IgD-negative memory B cell (primary cell): ENCODE measurements at regions not wholly inside any gene's neighbourhood (a gene's known extent, or its start where the extent isn't known, plus 50 kb on each side); places are given as distances from the start of the nearest gene placed in this dataset.

Source experiments
- H3K27ac Mint-ChIP-seq, 3 donors: one replicate each; pipeline ENCODE4 v1.8.0; 2020 to 2022; ENCODE audit warnings: mild to moderate bottlenecking in 3 of 3, mixed read lengths in 3 of 3, moderate library complexity in 1 of 3
- H3K27me3 Mint-ChIP-seq: one replicate; pipeline ENCODE4 v1.8.0; 2021; ENCODE audit warnings: mixed read lengths
- H3K36me3 Mint-ChIP-seq: one replicate; pipeline ENCODE4 v1.8.0; 2020; ENCODE audit warnings: mild to moderate bottlenecking, mixed read lengths
- H3K4me1 Mint-ChIP-seq, 3 donors: one replicate each; pipeline ENCODE4 v1.8.0; 2020 to 2022; ENCODE audit warnings: mixed read lengths in 3 of 3, mild to moderate bottlenecking in 1 of 3
- H3K4me3 Mint-ChIP-seq, 4 donors: one replicate each; pipeline ENCODE4 v1.8.0; 2020 to 2022; ENCODE audit warnings: mild to moderate bottlenecking in 4 of 4, mixed read lengths in 4 of 4, moderate library complexity in 3 of 4
- H3K9me3 Mint-ChIP-seq, 3 donors: one replicate each; pipeline ENCODE4 v1.8.0; 2020 to 2021; ENCODE audit warnings: mixed read lengths in 3 of 3, mild to moderate bottlenecking in 1 of 3

GRCh38 chr18:78772360-78773302 lies 207.0 kb upstream of the SALL3 start:
- peaks cover 0 to 2% (median 0%) of the 10 kb centered on the region in 3 donors for H3K4me1 Mint-ChIP-seq
- no peak overlapping the region for H3K27ac Mint-ChIP-seq
- no peaks in the 10 kb centered on the region for H3K36me3 Mint-ChIP-seq
- H3K27me3 Mint-ChIP-seq, result peaks cover 3% of the 10 kb centered on the region
- H3K4me3 Mint-ChIP-seq, result no peak overlapping the region
- peaks cover 0 to 2% (median 0%) of the 10 kb centered on the region in 3 donors for H3K9me3 Mint-ChIP-seq

DNA sequence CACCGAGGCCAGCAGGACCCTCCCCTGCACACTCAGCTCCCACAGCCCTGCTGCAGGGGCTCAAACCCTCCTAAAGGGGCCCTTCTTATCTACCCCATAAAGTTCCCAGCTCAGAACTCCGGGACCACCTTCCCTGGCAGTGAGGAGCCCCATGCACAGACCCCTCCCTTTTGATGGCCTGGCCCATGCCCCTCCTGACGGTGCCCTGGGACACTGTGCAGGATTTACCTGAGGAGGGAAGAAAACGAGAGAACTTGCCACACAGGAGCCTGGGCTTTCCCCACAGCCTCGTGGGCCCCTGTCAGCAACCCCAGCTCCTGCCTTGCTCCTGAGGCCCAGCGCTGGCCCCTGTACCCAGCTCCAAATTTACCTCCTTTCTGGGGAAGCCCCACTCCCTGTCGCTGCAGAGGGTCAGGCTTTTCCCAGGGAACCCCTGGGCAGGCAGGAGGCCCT lies 206.3 kb upstream of the SALL3 start:
- H3K4me3 Mint-ChIP-seq, result no peak overlapping the region
- peaks cover 3% of the 10 kb centered on the region for H3K27me3 Mint-ChIP-seq
- peaks cover 0 to 2% (median 0%) of the 10 kb centered on the region in 3 donors for H3K4me1 Mint-ChIP-seq
- H3K27ac Mint-ChIP-seq, result no peak overlapping the region
- peaks cover 0 to 2% (median 0%) of the 10 kb centered on the region in 3 donors for H3K9me3 Mint-ChIP-seq
- no peaks in the 10 kb centered on the region for H3K36me3 Mint-ChIP-seq

GRCh38 chr18:78773819-78774218 lies 205.8 kb upstream of the SALL3 start:
- H3K4me3 Mint-ChIP-seq, result no peak overlapping the region
- no peaks in the 10 kb centered on the region for H3K36me3 Mint-ChIP-seq
- H3K27me3 Mint-ChIP-seq, result peaks cover 3% of the 10 kb centered on the region
- H3K9me3 Mint-ChIP-seq, result peaks cover 0 to 2% (median 0%) of the 10 kb centered on the region in 3 donors
- no peak overlapping the region for H3K27ac Mint-ChIP-seq
- H3K4me1 Mint-ChIP-seq, result peaks cover 0 to 2% (median 0%) of the 10 kb centered on the region in 3 donors

- peaks cover 3% of the 10 kb centered on the region for H3K27me3 Mint-ChIP-seq
- peaks cover 2% of the 10 kb centered on the region for H3K36me3 Mint-ChIP-seq
- no peak overlapping the region for H3K27ac Mint-ChIP-seq
- H3K4me1 Mint-ChIP-seq, result peaks cover 0 to 2% (median 0%) of the 10 kb centered on the region in 3 donors
- H3K4me3 Mint-ChIP-seq, result no peak overlapping the region
- H3K9me3 Mint-ChIP-seq, result peaks cover 0 to 2% (median 0%) of the 10 kb centered on the region in 3 donors
These were observed 204.9 kb upstream of the SALL3 start for GRCh38 chr18:78774741-78775141.

GRCh38 chr18:78776151-78776550 lies 203.5 kb upstream of the SALL3 start:
- peaks cover 0 to 2% (median 0%) of the 10 kb centered on the region in 3 donors for H3K4me1 Mint-ChIP-seq
- H3K9me3 Mint-ChIP-seq, result peaks cover 0 to 2% (median 0%) of the 10 kb centered on the region in 3 donors
- H3K27ac Mint-ChIP-seq, result no peak overlapping the region
- no peak overlapping the region for H3K4me3 Mint-ChIP-seq
- peaks cover 3% of the 10 kb centered on the region for H3K27me3 Mint-ChIP-seq
- H3K36me3 Mint-ChIP-seq, result peaks cover 2% of the 10 kb centered on the region

DNA sequence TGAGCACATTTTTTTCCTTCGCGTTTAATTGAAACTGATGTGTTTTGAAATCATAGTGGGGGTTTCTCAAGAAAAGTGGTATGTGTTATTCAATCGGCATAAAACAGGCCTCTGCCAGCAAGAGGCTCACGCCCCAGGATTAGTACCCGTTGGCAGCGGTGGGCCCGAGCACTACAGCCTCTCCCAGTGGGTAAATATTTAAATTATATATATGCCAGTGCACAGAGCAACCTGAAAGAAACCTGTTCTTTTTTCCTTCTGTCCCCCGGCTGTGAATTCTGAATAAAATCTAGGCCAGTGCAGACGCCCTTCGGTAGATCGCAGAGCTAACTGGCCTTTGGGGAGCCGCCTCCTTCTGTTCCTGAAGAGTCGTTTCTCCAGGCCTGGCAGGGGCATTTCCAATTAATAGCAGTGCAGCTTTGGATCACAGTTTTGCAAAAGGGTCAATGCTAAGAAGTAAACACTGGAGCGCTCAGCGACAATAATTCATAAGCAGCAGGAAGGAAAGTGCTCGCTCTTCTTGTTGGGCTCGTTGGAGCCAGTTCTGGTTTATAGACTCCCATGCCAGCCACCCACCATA lies 202.8 kb upstream of the SALL3 start:
- Mint-ChIP-seq H3K36me3 (peaks cover 2% of the 10 kb centered on the region), H3K27me3 (peaks cover 3% of the 10 kb centered on the region), H3K9me3 (peaks cover 0 to 2% (median 0%) of the 10 kb centered on the region in 3 donors), H3K4me3 (no peak overlapping the region), H3K27ac (no peak overlapping the region), H3K4me1 (peaks cover 0 to 2% (median 0%) of the 10 kb centered on the region in 3 donors)

DNA sequence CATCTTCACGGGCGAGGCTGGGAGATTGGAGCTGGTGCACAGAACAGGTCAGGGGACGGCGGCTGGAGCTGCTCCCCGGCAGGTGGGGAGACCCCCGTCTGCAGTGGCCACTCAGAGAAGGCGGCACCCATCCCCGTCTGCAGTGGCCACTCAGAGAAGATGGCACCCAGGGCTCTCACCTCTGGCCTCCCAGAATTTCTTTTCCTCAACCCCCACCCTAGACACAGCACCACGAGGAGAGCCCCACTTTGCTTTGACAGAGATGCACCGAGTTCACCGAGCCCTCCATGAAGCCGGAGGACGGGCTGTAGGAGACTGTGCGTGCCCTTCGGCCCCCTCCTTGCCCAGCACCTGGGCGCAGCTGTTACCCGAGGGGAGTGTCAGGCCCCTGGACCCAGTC lies 201.6 kb upstream of the SALL3 start:
- peaks cover 2% of the 10 kb centered on the region for H3K36me3 Mint-ChIP-seq
- H3K9me3 Mint-ChIP-seq, result peaks cover 0 to 2% (median 0%) of the 10 kb centered on the region in 3 donors
- no peak overlapping the region for H3K27ac Mint-ChIP-seq
- H3K4me3 Mint-ChIP-seq, result no peak overlapping the region
- no peaks in the 10 kb centered on the region for H3K27me3 Mint-ChIP-seq
- peaks cover 0 to 2% (median 0%) of the 10 kb centered on the region in 3 donors for H3K4me1 Mint-ChIP-seq

DNA sequence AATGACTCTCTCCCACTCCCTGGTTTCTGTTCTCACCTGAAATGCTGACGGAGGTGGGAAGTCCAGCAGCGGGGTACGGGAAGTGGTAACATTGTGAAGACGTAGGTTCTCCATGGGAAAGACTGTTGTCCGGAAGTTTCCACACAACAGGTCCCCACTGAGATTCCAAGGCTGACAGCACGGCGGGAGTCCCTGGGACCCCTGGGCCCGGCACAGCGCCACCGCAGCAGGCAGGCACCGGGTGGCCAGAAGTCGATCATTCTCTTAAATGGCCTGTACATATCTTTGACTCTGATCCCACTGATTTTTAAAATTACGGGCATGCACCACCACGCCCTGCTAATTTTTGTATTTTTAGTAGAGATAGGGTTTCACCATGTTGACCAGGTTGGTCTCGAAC lies 201.0 kb upstream of the SALL3 start:
- no peaks in the 10 kb centered on the region for H3K27me3 Mint-ChIP-seq
- no peak overlapping the region for H3K4me3 Mint-ChIP-seq
- H3K4me1 Mint-ChIP-seq, result peaks cover 0 to 2% (median 0%) of the 10 kb centered on the region in 3 donors
- H3K9me3 Mint-ChIP-seq, result peaks cover 0 to 2% (median 0%) of the 10 kb centered on the region in 3 donors
- no peak overlapping the region for H3K27ac Mint-ChIP-seq
- peaks cover 2% of the 10 kb centered on the region for H3K36me3 Mint-ChIP-seq

DNA sequence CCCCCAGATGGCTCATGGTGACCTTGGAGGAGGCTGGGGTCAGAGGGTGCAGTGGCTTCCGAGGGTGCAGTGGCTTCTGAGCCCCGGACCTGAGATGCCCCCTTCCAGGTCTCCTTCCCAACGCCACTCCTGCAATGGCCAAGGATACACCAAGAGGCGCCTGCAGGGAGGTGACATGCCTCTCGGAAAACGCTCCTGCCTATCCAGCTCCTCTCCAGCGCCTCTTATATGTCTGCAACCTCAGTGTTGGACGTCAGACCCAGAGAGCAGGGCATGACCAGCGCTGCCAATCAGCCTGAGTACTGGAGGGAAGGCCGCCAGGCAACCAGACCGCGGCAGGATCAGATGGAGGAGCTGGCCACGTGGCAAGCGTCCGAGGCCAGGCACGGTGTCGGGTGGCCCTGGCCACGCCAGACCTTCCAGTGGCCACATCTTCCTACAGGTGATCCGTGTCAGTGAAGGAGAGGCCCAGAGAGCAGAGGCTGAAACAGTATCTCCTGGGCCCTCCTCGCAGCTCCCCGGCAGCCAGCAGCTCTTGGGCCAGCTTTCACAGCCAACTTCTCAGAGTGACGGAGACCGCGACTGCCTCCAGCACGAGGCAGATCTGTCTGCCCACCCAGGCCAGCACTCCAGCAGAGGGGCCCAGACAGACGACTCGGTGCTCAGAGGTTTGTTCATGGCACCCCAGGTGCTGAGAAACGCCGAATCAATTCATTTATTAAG lies 199.5 kb upstream of the SALL3 start:
- H3K27me3 Mint-ChIP-seq, result no peaks in the 10 kb centered on the region
- peaks cover 2% of the 10 kb centered on the region for H3K36me3 Mint-ChIP-seq
- peaks cover 0 to 1% (median 0%) of the 10 kb centered on the region in 3 donors for H3K4me1 Mint-ChIP-seq
- H3K9me3 Mint-ChIP-seq, result peaks cover 0 to 2% (median 0%) of the 10 kb centered on the region in 3 donors
- no peak overlapping the region for H3K4me3 Mint-ChIP-seq
- no peak overlapping the region for H3K27ac Mint-ChIP-seq

- no peak overlapping the region for H3K4me3 Mint-ChIP-seq
- H3K27me3 Mint-ChIP-seq, result no peaks in the 10 kb centered on the region
- no peak overlapping the region for H3K27ac Mint-ChIP-seq
- H3K9me3 Mint-ChIP-seq, result peaks cover 0 to 2% (median 0%) of the 10 kb centered on the region in 3 donors
- peaks cover 2% of the 10 kb centered on the region for H3K36me3 Mint-ChIP-seq
- H3K4me1 Mint-ChIP-seq, result no peaks in the 10 kb centered on the region
These were observed 198.7 kb upstream of the SALL3 start for GRCh38 chr18:78780719-78781600.

DNA sequence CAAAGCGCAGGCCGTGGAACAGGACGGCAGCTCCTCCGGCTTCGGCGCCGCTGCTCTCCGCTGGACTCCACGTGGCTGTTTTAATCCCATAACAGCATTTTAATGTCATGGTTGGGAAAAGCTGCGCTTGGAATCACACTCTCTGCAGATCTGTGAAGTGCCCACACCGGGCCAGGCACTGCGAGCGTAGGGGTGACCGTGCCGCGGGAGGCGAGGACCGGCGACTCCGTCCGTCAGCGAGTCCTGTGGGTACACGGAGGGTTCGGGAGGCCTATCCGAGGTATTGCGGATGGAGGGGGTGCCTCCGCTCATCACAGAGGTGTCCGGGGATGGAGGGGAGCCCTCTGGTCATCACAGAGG lies 198.0 kb upstream of the SALL3 start:
- peaks cover 2% of the 10 kb centered on the region for H3K36me3 Mint-ChIP-seq
- no peaks in the 10 kb centered on the region for H3K4me1 Mint-ChIP-seq
- H3K4me3 Mint-ChIP-seq, result no peak overlapping the region
- H3K27me3 Mint-ChIP-seq, result no peaks in the 10 kb centered on the region
- H3K9me3 Mint-ChIP-seq, result peaks cover 0 to 2% (median 0%) of the 10 kb centered on the region in 3 donors
- no peak overlapping the region for H3K27ac Mint-ChIP-seq

GRCh38 chr18:78782951-78783563 lies 196.6 kb upstream of the SALL3 start:
- Mint-ChIP-seq H3K4me1 (no peaks in the 10 kb centered on the region), H3K27me3 (no peaks in the 10 kb centered on the region), H3K9me3 (no peaks in the 10 kb centered on the region), H3K27ac (no peak overlapping the region), H3K4me3 (no peak overlapping the region), H3K36me3 (peaks cover 4% of the 10 kb centered on the region)

GRCh38 chr18:78783564-78783960 lies 196.1 kb upstream of the SALL3 start:
- Mint-ChIP-seq H3K27ac (no peak overlapping the region), H3K4me1 (no peaks in the 10 kb centered on the region), H3K4me3 (no peak overlapping the region), H3K27me3 (no peaks in the 10 kb centered on the region), H3K36me3 (peaks cover 4% of the 10 kb centered on the region), H3K9me3 (no peaks in the 10 kb centered on the region)

DNA sequence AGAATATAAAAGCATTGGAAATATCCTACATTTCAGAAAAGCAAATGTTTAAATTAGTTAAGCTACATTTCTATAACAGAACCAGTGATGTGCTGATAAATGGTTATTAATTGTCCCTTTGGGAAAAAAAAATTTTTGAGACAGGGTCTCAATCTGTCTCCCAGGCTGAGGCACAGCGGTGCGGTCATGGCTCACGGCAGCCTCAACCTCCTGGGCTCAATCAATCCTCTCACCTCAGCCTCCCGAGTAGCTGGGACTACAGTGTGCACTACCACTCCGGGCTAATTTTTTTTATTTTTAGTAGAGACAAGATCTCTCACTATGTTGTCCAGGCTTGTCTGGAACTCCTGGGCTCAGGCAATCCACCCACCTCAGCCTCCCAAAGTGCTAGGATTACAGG lies 194.8 kb upstream of the SALL3 start:
- Mint-ChIP-seq H3K36me3 (peaks cover 2% of the 10 kb centered on the region), H3K9me3 (no peaks in the 10 kb centered on the region), H3K27ac (no peak overlapping the region), H3K4me1 (no peaks in the 10 kb centered on the region), H3K27me3 (no peaks in the 10 kb centered on the region), H3K4me3 (no peak overlapping the region)
